T1000 (cell line): ENCODE measurements at regions not wholly inside any gene's neighbourhood (a gene's known extent, or its start where the extent isn't known, plus 50 kb on each side); places are given as distances from the start of the nearest gene placed in this dataset.
A peak's percentile ranks its signal among the peaks of the same experiment; 100 is the strongest.
"Not testable (repeated sequence)": the region's sequence is repeated elsewhere in the genome, so short reads cannot be mapped to it uniquely, and the experiment has no call there.

Source experiments
- DNase-seq: peaks from one replicate; lab custom pipeline; 2025; ENCODE audit warnings: mixed read lengths; lab: John Stamatoyannopoulos, UW

DNA sequence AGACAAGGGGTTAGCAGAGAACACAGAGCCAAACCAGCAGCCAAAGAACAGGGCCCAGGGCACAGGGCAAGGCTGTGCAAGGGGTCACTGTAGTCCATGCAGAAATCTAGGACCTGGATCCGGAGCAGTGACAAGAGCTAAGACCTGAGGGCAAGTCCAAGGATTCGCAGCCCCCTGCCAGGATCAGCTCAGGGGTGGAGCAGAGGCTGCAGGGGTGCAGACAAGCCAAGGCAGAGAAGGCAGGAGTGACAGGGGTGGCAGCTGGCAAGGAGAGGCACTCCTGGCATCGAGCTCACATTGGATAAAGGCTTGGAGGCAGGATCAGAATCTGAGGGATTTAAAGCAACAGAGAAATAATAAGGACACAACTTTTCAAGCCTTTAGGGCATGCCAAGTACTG, 80.7 kb upstream of the NANOS1 start:
- no peak for DNase-seq

DNA sequence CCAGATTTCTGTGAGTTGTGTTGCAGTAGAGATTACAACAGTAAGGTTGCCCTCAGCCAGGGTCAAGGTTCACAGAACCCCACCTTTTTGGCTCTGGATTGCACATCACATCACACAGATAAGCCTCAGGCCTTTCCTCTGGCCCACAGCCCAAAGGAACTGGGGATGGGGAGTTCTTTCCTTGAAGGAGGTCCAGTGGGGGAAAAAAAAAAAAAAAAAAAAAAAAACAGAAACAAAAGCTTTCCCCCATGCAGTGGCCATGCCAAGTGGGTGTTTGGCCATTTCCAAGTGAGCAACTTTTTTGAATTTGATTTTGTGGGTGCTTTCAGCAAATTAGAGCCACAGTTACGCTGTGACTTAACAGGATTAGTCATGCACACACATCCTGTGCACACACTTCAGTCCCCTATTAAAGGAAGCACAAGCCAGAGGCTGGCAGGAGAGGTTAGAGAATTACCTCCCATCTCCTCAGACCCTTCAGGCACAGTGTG, 79.3 kb upstream of the NANOS1 start:
- no peak for DNase-seq

DNA sequence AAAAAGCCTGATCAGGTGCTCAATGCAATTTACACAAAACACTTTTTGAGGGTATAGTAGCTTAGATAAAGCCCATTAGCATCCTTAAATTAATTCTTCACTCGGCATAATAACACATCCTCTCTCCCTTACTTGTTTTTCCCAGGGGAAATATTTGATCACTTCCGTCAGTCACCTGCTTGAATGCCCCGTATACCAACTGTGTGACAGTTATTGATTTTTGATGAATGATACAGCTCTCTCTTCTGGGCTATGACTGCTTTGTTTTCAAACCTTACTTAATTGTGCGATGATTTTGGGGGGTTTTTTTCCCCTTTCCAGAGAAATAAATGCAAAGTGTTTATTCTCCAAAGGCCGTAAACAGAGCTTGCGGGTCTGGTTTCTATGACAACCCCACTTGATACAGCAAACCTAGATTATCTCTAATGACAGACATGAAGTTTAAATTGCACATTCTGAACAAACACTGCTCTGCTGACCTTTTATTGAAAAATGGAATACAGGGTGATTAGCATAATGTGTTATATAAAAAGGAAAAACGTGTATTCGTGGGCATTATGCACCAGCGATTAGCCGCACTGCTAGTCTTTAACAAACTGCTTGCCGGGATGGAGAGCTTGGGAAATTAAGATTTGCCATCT, 78.4 kb upstream of the NANOS1 start:
- DNase-seq: no peak

DNA sequence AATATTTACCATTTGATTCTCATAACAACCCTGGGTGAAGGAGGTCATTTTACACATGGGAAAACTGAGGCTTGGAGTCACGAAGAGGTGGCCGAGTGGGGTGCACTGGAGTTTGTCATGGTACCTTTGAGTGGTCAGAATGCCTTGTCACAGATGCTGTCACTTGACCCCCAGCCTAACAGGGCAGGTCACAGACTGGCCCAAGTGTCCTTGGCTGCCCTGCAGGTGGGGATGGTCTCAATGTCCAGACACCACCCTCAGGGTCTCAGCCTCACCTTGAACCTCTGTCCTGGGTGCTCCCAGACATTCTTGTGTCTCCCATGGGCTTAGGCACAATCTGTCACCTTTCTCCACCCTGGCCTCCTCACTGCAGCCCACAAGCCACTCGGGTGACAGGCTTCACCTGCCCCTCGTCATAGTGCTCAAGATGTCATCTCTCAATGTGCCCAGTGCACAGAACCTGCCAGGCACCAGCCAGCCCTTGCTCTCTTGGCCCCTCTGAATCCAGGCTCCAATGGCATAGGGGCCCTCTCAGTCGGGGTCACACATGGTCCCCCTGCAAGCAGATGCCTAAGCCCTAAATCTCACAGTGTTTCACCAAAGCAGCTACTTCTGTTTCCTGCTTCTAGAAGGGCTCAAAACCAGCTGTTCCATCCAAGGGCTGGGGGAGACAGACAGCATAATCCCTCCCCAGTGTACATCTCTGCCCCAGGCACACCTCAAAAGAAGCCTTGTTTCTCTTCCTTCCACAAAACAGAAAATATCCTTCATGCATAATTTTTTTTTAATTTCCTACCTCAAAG, 76.8 kb upstream of the NANOS1 start:
- DNase-seq: no peak

DNA sequence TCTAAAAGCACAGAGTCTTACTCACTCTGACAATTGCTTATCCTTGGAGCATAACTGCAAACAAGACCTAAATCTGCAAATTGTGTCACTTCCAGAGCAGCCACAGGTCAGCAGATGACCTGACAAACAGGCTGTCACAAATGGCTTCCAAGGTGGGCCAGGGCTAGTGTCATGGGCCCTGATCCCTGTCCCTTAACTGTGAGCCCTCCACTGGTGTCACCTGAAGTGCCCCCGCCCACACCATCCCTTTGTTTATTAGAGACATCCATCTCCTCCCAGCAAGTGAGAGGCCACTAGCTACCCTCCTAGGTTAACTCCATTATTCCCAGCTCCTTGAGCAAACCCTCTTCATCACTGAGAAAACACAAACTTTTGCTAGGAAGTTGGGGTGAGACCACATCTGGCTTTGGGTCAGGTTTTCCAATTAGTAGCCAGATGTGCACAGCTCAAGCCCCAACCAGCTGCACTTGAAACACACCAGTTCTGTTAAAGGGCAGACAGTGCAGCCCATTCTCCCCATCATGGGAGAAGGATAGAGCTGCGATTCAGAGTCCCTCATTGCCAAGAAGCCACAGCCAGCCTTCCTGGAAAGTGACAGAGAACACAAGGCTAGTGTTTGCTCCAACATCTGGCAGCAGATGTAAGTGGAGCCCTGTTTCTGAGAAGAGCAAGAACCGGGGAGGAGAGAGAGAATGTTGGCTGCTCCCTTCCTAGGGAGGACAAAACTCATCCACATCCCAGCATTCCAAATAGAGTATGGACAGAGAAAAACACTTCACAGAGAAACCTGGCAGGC, 75.7 kb upstream of the NANOS1 start:
- DNase-seq: no peak

DNA sequence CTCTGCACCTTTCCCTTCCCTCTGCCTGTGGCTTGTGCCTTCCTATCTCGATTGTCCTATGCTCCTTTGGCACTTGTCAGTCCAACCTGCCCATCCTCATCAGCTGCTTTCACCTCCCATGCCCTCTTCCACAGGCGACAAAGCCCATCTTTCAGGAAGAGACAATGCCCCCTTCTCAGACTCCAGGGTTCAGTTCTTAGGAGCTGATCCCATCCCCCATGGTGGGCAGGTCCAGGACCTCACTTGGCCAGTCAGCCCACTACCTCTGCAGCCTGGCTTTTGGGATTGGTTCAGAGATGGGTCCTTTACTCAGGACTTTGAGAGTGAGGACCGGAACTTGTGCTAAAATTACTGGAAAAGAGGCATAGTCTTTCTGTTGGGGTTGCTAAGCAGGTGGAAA, 74.0 kb upstream of the NANOS1 start:
- no peak for DNase-seq

DNA sequence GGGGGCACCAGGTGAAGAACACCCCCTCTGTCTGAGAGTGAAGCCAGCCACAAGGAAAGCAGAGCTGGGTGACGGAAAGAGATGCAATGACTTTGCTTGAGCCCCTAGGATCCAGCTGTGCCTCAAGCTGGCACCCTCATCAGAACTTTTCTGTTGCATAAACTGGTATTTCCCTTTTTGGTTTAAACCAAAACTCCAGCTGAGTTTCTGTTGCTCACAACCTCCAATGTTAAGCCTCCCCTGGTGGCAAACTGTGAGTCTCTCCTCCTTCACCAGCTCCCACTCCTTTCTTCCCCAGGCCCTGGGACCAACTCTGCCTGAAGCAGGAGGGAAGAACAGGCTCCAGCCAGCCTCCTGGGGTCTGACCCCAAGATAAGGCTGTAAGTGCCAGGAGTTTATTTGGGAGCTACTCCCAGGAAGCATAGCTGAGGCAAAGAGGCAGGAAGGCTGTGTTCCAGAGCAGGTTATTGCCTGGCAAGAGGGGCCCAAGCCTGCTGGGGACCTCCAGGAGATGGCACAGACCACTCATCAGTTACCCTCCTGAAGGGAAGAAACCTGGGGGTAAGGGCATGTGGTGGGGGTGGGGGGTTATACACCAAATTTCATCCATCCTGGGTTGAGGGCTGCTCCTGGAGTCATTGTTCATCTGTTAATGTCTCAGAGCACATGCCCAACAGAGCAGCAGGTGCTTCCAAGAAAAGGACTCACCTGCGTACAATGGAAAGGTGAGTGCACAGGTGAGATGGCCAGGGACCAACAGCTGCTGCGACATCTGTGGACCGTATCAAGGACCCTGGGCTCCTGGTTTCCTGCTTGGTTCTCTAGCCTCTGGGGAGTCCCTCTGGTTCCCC, 73.3 kb upstream of the NANOS1 start:
- no peak for DNase-seq

DNA sequence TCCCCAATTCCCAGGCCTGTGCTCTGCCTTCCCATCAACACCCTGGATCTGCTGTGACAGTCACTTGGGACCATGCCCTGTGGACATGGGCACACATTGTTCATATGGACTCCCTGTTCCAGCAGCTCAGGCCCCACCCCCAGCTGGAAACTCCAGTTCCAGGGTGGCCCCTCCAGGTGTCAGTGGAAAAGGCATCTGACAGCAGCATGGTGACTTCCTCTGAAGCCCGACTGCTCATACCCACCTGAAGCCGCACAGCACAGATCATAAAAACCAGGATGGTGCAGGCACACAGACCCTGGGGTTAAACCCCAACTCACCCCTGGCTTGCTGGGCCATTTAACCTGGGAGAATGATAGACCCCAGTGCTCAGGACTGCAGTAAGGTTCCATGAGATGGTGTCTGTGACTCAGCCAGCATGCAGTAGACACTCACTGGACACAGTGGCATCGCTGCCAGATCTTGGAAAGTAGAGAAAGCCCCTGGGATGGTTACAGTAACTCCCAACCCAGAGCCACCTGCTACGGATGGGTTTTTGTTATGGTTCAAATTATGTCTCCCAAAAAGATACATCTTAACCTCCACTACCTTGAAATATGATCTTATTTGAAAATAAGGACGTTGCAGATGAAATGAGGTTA, 72.6 kb upstream of the NANOS1 start:
- DNase-seq: no peak

DNA sequence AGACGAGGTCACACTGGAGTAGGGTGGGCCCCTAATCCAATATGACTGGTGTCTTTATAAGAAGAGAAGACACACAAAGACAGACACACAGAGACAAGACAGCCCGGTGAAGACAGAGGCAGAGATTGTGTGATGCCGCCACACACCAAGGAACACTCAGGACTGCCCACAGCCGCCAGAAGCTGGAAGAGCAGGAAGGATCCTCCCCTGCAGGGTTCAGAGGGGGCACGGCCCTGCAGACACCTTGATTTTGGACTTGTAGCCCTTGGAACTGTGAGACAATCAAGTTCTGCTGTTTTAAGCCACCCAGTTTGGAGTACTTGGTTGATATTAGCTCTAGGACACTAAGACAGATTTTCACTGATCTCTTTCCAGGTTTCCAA, 72.1 kb upstream of the NANOS1 start:
- no peak for DNase-seq

DNA sequence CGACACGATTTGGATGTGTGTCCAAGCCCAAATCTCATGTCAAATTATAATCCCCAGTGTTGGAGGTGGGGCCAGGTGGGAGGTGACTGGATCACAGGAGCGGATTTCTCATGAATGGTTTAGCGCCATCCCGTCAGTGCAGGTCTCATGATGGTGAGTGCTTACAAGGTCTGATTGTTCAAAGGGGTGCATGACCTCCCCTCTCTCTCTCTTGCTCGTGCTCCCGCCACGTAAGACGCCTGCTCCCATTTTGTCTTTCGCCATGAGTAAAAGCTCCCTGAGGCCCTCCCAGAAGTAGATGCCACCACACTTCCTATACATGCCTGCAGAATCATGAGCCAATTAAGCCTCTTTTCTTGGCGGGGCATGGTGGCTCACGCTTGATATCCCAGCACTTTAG, 71.5 kb upstream of the NANOS1 start:
- DNase-seq: no peak

DNA sequence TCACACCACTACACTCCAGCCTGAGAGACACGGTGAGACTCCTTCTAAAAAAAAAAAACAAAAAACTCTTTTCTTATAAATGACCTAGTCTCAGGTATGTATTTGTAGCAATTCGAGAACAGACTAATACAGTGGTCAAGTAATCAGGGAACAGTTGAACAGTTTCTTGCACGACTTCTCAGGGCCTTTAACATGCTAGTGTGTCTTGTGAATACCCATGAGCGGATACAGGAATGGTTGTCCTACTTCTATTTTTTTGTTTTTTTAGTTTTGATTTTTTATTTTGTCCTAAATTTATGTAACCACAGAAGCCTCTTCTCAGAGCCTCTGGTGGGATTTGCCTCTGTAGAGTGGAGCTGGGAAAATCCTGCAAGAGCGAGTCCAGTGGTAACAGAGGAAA, 71.0 kb upstream of the NANOS1 start:
- no peak for DNase-seq

DNA sequence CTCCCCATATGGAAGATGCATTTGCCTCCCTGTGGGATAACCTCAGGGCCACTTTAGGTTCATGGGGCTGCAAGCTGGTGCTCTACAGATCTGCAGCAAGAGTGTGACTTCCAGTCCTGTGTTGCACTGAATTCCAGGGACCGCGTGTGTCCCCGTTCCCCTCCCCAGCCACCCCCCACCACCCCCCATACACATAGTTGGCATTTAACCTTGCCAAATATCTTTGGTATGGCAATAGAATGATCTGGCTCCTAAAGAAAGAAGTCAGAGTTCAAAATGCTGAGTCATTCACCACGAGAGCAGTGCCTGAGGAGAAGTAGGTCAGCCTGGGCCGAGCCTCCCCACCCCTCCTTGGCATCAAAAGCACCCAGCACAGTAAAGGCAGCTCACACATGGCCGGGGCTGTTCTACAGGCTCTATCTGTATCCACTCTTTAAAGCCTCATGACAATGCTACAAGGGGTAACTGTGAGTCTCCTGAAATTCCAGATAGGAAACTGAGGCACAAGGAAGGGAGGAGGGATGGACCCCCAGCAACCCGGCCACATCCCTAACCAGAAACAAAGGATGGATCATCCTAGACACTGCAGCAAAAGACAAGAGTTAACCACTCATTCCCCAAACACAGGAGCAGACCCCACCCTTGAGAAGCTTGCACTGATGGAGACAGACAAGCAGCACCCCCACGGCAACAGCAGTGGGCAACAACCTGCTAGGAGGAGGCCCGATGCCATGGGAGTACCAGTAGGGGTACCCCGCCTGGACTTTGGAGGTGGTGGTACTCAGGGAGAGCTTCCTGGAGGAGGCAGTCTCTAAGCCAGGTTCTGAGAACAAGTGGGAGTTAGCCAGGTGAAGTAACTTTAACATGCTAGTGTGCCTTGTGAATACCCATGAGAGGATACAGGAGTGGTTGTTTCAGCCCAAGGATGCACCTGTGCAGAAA, 70.3 kb upstream of the NANOS1 start:
- DNase-seq: peak; percentile 50

DNA sequence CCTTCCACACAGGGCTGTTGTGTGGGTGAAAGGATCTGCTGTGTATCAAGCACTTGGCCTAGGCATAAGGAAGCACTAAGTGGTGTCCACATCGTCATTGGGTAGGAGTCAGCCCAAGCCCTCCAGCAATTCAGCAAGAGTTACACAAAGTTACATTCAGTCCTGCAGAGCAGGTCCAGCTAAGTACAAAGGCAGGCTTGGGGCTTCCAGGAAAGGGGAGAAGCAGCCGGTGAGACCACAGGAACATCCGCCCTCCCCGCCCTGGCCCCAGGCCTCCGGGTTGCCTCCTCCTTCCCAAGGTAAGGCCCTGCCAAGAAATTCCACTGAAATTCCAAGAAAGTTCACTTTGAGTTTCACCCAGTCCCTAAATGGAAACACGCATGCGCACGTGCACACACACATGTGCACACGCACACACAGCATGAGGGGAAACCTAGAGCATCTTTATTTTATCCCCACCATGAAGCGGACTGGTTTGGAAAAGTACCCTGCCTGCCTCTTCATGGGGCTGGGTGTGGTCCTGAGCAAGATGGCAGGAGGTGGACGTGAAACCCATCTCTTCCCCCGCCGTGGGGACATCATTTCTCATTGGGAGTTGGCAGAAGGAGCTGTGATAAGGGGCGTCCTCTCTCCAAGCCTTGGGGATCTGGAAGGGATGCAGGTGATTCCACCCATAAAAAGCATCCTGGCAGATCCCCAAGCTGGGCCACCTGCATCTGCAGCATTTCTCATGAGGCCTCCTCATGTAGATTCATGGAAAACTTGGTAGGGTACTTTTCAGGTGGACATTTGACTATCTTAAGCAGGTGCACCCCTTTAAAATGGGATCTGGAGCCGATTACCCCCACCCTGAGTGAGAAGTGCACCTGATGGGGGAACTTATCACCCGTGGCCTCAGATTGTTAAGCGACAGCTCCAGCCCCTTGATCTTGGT, 69.1 kb upstream of the NANOS1 start:
- no peak for DNase-seq

DNA sequence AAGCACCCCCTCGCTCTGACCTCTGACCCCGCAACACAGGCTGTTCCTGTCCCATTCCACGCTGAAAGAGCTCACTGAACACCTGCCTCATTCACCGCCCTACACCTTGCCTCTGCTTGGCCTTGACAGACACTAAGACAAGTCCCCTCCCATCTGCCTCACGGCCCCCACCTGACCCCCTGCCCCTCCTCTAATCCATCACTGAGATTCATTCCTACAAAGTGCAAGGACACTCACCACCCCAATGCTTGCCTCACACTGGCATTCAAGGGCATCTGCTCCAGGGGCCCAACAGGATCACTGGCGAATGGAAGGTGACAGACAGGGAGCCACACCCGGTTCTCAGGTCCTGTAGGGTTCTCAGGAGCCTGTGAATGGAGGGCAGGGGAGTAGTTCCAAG, 68.1 kb upstream of the NANOS1 start:
- no peak for DNase-seq

DNA sequence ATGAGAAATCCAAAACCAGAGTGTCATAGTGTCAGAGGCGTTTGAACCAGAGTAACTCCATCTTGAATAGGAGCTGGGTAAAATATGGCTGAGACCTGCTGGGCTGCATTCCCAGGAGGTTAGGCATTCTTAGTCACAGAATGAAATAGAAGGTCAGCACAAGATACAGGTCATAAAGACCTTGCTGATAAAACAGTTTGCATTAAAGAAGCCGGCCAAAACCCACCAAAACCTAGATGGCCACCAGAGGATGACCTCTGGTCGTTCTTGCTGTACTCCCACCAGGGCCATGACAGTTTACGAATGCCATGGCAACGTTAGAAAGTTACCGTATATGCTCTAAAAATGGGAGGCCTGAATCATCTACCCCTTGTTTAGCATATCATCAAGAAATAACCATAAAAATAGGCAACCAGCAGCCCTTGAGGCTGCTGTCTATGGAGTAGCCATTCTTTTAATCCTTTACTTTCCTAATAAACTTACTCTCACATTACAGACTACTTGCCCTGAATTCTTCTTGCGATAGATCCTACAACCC, 67.1 kb upstream of the NANOS1 start:
- DNase-seq: not testable (repeated sequence)

DNA sequence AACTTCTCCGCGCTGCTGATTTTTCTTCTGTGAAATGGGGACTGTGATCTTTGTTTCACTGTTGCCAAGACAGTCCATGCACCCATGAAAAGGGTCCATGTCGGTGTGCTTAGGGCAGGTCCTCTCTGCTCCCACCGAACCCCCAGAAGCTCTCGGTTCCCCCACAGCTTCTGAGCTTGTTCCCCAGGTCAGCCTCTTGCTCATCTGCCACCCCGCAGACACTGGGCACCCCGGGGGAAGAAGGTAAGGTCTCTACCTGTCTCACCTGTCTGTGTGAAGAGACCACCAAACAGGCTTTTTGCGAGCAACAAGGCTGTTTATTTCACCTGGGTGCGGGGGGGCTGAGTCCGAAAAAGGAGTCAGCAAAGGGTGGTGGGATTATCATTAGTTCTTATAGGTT, 66.2 kb upstream of the NANOS1 start:
- DNase-seq: no peak

DNA sequence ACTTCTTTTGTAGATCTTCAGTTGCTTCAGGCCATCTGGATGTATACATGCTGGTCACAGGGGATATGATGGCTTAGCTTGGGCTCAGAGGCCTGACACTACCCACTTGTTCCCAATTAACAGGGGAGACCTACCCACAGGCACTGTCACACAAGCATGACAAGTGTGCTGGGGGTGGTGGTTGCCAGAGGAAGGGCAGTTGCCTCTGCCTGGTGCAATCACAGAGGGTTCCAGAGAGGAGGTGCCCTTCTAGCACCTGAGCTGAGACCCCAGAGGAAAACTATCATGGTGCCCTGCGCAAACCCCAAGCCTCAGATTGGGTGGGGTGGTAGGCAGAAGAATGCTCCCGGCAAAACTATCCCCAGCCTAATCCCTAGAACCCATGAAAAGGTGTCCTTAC, 65.6 kb upstream of the NANOS1 start:
- no peak for DNase-seq

DNA sequence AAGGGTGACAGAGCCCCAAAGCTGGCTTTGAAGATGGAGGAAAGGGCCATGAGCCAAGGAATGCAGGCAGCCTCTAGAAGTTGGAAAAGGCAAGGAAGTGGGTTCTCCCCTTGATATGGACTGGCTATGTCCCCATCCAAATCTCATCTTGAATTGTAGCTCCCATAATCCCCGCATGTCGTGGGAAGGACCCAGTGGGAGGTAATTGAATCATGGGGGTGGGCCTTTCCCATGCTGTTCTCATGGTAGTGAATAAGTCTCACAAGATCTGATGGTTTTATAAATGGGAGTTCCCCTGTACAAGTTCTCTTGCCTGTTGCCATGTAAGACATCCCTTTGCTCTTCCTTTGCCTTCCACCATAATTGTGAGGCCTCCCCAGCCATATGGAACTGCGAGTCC, 65.0 kb upstream of the NANOS1 start:
- not testable (repeated sequence) for DNase-seq

DNA sequence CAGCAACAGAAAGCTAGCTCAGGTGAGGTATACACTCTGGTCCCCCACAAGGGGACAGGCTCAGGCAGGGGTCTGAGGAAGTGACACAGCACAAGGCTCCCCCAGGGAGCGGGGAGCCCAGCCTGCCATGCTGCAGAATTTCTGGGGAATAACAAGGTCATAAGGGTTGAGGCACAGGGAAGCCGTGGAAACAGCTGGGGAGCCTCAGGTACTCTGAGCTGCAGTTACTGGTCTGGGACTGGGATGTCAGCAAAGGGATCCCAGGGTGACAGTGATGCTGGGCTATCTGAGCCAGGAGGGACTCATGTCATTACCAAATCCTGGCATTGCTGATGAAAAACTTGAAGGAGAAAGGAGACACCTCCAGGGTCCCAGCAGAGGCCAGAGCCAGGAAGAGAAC, 64.4 kb upstream of the NANOS1 start:
- no peak for DNase-seq
